GM18505 (cell line): ENCODE measurements at regions not wholly inside any gene's neighbourhood (a gene's known extent, or its start where the extent isn't known, plus 50 kb on each side); places are given as distances from the start of the nearest gene placed in this dataset.
"Not testable (repeated sequence)": the region's sequence is repeated elsewhere in the genome, so short reads cannot be mapped to it uniquely, and the experiment has no call there.

Experiments
- ATAC-seq: cut with Tn5 transposase; IDR thresholded peaks from one replicate; pipeline ENCODE4 v1.9.1; 2021; ENCODE audit not compliant: unreplicated experiment
- POLR2A ChIP-seq: IDR thresholded peaks from 4 replicates; pipeline ENCODE4 v1.6.1; 2011; ENCODE audit warnings: borderline replicate concordance; ENCODE audit not compliant: insufficient read depth, insufficient read length; ENCODE audit errors: extremely low read depth

- TF ChIP-seq POLR2A = no peak
- ATAC-seq = no peak
These were observed 54.9 kb upstream of the NBPF3 start for GRCh38 chr1:21385022-21385421.

DNA sequence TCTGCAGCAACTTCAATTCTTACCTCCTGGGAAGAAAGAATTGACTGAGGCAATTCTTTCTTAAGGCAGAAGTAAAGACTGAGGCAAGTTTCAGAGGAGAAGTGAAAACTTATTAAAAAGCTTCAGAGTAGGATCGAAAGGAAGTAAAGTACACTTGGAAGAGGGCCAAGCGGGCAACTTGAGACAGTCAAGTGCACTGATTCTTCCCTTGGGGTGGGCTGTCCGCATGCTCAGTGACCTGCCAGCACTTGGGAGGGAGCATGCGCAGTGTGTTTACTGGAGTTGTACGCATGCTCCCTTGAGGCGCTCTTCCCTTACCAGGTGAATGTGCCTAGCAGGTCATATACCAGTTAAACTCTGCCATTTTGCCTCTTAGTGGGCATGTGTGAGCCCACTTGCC lies 55.3 kb upstream of the NBPF3 start:
- TF ChIP-seq POLR2A = no peak
- no peak for ATAC-seq

DNA sequence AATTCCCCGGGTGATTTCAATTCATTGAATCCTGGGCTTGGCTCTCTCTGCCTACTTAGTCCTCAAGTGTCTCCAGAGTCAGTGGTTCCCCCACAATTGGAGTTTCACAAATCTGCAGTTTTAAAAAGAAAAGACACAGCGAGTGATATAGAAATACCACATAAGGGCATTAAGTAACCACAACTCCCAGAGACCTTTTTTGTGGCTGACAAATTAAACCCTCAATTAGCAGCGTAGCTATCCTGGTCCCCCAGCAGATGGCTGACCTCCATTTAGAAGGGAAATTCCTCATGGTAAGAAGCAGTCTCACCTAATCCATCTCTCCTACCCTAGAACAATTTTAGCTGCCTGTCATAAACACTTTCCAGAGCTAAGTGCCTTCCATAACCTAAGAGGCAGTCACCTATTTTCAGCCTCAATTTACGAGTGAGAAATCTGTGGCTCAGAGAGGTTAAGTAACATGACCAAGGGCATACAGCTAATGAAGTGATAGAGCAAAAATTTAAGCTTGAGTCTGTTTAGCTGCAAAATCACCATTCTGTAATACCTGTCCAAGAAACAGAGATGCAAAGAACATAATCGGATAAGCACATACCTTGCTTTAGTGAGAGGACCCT lies 56.0 kb upstream of the NBPF3 start:
- TF ChIP-seq POLR2A = no peak
- ATAC-seq = no peak

DNA sequence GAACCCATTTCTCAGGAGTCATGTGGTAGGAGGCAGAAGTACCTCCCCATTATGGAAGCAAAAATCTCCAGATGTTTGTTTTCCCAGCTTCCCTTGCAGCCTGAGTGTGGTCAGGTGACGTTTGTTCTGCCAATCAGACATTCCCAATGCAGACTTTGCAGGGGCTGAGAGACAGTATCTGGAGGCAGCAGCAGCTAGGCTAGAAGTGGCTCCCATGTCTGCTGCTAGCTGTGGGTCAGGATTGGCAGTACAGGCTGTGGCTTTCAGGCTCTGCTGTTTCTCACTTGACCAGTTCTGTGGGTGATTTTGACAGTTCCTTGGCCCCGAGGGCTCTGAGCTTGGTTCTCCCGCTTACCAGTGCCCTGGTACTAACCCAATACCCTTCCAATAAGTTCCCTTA lies 58.6 kb upstream of the NBPF3 start:
- no peak for TF ChIP-seq POLR2A

GRCh38 chr1:21380147-21380546 lies 59.8 kb upstream of the NBPF3 start:
- not testable (repeated sequence) for ATAC-seq

More for the DNA sequence above, 58.6 kb upstream of the NBPF3 start:
- no peak for ATAC-seq

- TF ChIP-seq POLR2A = no peak
- no peak for ATAC-seq
These were observed 60.4 kb upstream of the NBPF3 start for GRCh38 chr1:21379571-21379970.

GRCh38 chr1:21378705-21379494 lies 61.0 kb upstream of the NBPF3 start:
- no peak for TF ChIP-seq POLR2A
- ATAC-seq = no peak

GRCh38 chr1:21372383-21372782 lies 67.6 kb upstream of the NBPF3 start:
- no peak for ATAC-seq
- TF ChIP-seq POLR2A = no peak

DNA sequence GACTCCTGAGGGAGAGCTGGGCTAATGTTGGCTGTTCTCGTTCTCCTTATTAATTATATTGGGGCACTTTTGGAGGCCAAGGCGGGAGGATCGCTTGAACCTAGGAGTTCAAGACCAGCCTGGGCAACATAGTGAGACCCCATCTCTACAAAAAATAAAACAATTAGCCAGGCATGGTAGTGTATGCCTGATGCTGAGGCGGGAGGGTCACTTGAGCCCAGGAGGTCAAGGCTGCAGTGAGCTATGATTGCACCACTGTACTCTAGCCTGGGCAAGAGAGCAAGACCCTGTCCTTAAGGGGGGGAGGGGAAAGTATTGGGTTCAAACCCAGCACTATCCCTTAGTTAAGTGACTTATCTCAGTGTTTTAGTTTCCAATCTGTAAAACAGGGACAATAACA lies 70.0 kb upstream of the NBPF3 start:
- no peak for ATAC-seq
- no peak for TF ChIP-seq POLR2A

- no peak for TF ChIP-seq POLR2A
- ATAC-seq = no peak
These were observed 71.2 kb upstream of the NBPF3 start for GRCh38 chr1:21368515-21369289.

GRCh38 chr1:21367973-21368514 lies 71.9 kb upstream of the NBPF3 start:
- ATAC-seq = not testable (repeated sequence)

- no peak for ATAC-seq
- TF ChIP-seq POLR2A = no peak
These were observed 73.6 kb upstream of the NBPF3 start for GRCh38 chr1:21366288-21366687.

GRCh38 chr1:21365036-21365435 lies 74.8 kb upstream of the ECE1 start:
- ATAC-seq = no peak
- no peak for TF ChIP-seq POLR2A

- no peak for TF ChIP-seq POLR2A
- ATAC-seq = no peak
These were observed 71.8 kb upstream of the ECE1 start for GRCh38 chr1:21362096-21362495.
